Fibroblast of skin of left quadriceps (primary cell): ENCODE measurements at regions not wholly inside any gene's neighbourhood (a gene's known extent, or its start where the extent isn't known, plus 50 kb on each side); places are given as distances from the start of the nearest gene placed in this dataset.
"Not testable (repeated sequence)": the region's sequence is repeated elsewhere in the genome, so short reads cannot be mapped to it uniquely, and the experiment has no call there.

ENCODE experiments used
- DNase-seq, 2 experiments: peaks; one replicate each; pipeline ENCODE4 v3.0.0-alpha.2; 2013; ENCODE audit warnings: low read depth in 2 of 2

- no peak for DNase-seq
Measured at GRCh38 chr3:115204475-115204874, 57.4 kb upstream of the ZBTB20 start.

DNA sequence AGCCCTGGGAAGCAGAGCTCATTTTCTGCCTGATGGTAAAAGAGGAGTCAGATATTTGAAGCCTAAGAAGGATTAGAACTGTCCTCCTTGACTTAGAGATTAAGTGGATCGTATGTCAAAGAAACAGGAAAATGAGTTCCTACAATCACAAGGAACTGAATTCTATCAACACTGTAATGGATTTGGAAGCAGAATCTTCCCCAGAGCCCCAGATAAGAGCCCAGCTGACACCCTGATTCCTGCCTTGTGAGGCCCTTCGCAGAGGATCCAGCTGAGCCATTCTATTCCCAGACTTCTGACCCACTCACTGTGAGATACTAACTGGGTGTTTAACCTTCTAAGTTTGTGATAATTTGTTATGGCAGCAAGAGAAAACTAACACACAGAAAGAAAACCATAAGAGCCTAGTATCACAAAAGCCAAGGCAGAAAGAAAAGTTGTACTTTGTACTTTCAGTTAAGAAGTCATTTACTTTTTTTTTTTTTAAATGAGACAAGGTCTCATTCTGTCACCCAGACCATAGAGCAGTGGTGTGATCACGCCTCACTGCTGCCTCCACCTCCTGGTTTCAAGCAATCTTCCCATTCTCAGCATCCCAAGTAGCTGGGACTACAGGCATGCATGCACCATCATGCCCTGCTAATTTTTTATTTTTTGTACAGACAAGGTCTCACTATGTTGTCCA is 61.1 kb upstream of the ZBTB20 start:
- DNase-seq: no peak

- DNase-seq: no peak
Measured at GRCh38 chr3:115211810-115212492, 64.9 kb upstream of the ZBTB20 start.

- no peak for DNase-seq
Measured at GRCh38 chr3:115212615-115213014, 65.5 kb upstream of the ZBTB20 start.

DNA sequence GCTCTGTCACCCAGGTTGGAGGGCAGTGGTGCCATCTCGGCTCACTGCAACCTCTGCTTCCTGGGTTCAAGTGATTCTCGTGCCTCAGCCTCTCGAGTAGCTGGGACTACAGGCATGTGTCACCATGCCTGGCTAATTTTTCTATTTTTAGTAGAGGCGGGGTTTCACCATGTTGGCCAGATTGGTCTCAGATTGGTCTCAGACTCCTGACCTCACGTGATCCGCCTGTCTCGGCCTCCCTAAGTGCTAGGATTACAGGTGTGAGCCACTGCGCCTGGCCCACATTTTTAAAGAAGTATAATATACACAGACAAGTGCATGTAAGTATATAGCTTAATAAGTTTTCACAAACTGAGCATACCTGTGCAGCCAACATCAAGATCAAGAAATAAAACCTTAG is 66.0 kb upstream of the ZBTB20 start:
- not testable (repeated sequence) for DNase-seq

GRCh38 chr3:115217292-115217677 is 70.2 kb upstream of the ZBTB20 start:
- DNase-seq: no peak

GRCh38 chr3:115217678-115218451 is 70.8 kb upstream of the ZBTB20 start:
- peak in 1 of 2 experiments; percentile 37 for DNase-seq

DNA sequence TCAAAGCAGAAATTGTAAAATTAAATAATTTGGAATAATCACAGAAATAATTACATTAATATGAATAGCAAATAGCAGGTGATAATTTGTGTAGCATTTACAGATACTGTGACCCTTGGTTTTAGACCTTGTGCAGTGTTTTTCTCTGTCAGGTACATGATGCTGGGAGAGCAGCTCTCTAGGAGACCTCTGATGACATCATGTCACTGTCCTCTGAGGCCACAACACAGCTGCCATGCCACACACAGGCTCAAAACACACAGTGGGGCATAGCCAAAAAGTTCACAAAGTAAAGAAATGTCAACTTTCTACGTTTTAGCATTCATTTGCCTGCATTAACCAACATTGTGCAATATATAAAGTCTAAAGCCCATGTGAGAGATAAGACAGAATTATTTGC is 71.8 kb upstream of the ZBTB20 start:
- DNase-seq: no peak

DNA sequence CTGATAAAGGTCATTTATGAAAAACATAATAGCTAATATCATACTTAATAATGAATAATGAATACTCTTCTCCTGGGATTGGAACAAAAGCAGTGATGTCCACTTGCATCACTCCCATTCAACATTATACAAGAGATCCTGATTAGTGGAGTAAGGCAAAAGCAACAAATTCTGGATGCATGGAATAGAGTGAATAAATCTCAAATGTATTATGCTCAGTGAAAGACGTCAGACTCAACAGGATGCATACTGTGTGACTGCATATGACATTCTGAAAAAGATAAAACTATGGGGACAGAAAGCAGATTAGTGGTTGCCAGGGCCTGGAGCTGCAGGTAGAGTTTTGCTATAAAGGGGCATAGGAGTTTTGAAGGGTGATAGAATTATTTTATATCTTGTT is 77.6 kb upstream of the ZBTB20 start:
- no peak for DNase-seq

GRCh38 chr3:115226844-115227445 is 79.9 kb upstream of the ZBTB20 start:
- peak; percentile 10 to 12 for DNase-seq

GRCh38 chr3:115227461-115227860 is 80.4 kb upstream of the ZBTB20 start:
- DNase-seq: peak; percentile 36 to 40

DNA sequence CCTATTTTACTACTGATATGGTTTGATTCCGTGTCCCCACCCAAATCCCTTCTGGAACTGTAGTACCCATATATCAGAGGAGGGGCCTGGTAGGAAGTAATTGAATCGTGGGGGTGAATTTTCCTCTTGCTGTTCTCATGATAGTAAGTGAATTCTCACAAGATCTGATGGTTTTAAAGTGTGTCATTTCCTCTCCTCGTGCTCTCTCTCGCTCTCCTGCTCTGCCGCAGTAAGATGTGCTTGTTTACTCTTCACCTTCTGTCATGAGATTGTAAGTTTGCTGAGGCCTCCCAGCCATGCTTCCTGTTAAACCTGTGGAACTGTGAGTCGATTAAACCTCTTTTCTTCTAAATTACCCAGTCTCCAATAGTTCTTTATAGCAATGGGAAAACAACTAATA is 81.2 kb upstream of the ZBTB20 start:
- DNase-seq: no peak

GRCh38 chr3:115232167-115232566 is 85.1 kb upstream of the ZBTB20 start:
- no peak for DNase-seq

DNA sequence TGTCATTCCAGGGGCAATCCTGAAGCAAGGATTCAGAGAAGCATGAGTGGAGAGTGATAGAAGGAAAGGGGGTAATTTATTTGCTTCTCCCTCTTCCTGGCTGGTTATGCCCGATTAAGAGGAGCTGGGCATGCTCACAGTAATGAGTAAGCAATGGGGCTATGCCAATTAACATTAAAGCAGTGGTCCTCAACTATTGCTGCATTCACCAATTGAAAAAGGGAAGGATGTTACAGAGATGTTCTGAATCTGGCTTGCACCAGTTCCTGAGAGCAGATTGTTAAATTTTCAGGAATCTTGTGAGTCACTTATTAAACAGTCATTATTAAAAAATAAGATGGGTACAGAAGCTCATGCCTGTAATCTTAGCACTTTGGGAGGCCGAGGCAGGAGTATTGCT is 85.9 kb upstream of the ZBTB20 start:
- no peak for DNase-seq

DNA sequence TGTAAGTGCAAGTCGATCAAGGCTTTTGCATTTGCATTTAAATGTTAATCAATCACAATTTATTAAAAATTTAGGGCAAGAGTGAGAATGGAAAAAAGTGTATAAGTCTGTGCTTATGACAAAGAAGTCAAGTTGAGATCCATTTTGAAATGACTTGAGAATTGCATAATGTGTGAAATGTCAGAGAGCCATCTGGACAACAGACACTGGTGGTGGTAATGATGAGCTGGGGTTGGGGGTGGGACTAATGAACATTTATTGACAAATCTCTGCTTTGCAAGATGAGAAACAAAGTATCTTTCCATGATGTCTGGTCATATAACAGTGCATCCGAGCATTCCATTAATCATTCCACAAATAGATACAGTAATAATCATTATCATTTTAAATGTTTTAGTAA is 89.4 kb upstream of the ZBTB20 start:
- DNase-seq: no peak

DNA sequence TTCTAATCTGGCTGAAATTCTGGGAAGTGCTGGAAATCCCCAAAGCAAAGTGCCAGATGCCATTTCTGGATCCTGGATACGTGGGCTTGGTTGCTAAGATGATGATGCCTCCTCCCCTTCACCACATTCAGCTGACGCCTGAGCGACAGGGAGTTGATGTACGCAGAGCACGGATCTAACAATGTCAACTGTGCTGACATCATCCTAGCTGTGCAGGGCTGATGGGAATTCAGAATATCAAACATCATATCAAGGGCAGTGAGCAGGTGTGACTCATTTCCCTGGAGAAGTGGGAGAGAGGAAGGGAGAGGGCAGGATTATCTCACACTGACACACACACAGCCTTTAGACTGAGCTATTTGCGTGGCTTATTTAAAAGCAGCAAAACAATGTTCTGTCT is 92.6 kb upstream of the ZBTB20 start:
- peak; percentile 90 to 93 for DNase-seq

- no peak for DNase-seq
Measured at GRCh38 chr3:115244350-115244749, 97.3 kb upstream of the ZBTB20 start.

- peak; percentile 79 for DNase-seq
Measured at GRCh38 chr3:115245438-115245837, 98.3 kb upstream of the ZBTB20 start.

DNA sequence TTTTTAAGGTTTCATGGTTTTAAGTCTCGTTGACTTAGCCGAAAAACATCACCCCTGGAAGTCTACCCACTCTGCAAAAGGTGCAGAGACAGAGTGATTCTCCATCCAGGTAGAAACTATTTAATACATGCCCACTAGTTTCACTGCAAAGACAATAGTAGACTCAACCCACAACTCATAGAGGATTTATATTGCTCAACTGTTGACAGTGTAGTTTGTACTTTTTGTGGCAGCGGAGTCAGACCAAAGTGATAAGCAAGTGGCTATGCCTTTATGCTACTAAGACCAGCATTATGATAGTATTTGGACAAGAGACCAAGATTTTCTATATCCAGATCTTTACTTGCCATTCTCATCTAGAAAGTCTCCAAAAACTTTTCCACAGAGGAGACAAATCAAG is 98.8 kb upstream of the ZBTB20 start:
- DNase-seq: no peak

DNA sequence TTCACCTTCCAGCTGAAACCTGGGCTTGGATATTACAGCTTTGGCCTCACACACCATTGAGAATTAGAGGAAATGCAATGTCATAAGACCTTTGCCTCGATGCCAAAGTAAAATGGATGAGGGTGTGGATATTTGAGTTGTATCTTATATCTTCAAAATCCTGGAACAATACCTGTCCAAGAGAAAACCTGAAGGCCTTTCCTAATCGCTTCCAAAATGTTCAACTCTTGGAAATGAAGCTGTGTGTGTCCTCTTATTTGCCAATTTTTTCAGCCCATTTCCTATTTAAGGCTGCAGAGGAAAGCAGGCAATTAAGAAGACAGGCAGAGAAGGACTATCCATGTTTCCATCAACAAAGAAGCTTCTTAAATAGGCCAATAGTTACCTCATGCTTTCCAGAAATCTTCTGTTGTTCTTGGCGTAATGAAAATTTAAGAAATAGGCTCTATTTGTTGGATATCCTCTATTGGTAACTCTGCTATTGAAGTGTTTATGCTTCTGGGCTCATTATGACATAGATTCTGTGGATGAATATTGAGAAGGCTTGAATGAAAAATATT is 99.5 kb upstream of the ZBTB20 start:
- no peak for DNase-seq

GRCh38 chr3:115248274-115248673 is 101.2 kb upstream of the ZBTB20 start:
- no peak for DNase-seq

GRCh38 chr3:115251509-115251908 is 104.4 kb upstream of the ZBTB20 start:
- no peak for DNase-seq
